ENCODE measurements at regions not wholly inside any gene's neighbourhood (a gene's known extent, or its start where the extent isn't known, plus 50 kb on each side); places are given as distances from the start of the nearest gene placed in this dataset.
"Not testable (repeated sequence)": the region's sequence is repeated elsewhere in the genome, so short reads cannot be mapped to it uniquely, and the experiment has no call there.

GRCh38 chr6:4274382-4275082 is 139.2 kb upstream of the ECI2 start:
- intact Hi-C loops (cut with micrococcal nuclease), result no loop called here
- ATAC-seq (no peak), DNase-seq (no peak)

- intact Hi-C loops (cut with micrococcal nuclease), result no loop called here
- ATAC-seq (no peak), DNase-seq (no peak)
Measured at GRCh38 chr6:4272996-4273395, 137.6 kb upstream of the ECI2 start.

- no peak for DNase-seq
- no peak for ATAC-seq
- intact Hi-C loops (cut with micrococcal nuclease), result no loop called here
Measured at GRCh38 chr6:4271761-4272470, 136.5 kb upstream of the ECI2 start.

- intact Hi-C loops (cut with micrococcal nuclease), result no loop called here
- ATAC-seq (peak; percentile 34), DNase-seq (no peak)
Measured at GRCh38 chr6:4270776-4271175, 135.4 kb upstream of the ECI2 start.

GRCh38 chr6:4270001-4270400 is 134.6 kb upstream of the ECI2 start:
- no peak for DNase-seq
- intact Hi-C loops (cut with micrococcal nuclease), result no loop called here
- no peak for ATAC-seq

- ATAC-seq (no peak), DNase-seq (no peak)
- intact Hi-C loops (cut with micrococcal nuclease), result no loop called here
Measured at GRCh38 chr6:4268171-4268570, 132.8 kb upstream of the ECI2 start.

GRCh38 chr6:4265740-4266139 is 130.4 kb upstream of the ECI2 start:
- DNase-seq (no peak), ATAC-seq (no peak)

GRCh38 chr6:4264601-4265000 is 129.2 kb upstream of the ECI2 start:
- intact Hi-C loops (cut with micrococcal nuclease), result no loop called here
- ATAC-seq, result no peak
- DNase-seq, result no peak

More at GRCh38 chr6:4265740-4266139, 130.4 kb upstream of the ECI2 start:
- intact Hi-C loops (cut with micrococcal nuclease), result no loop called here

- ATAC-seq, result no peak
- intact Hi-C loops (cut with micrococcal nuclease), result no loop called here
Measured at GRCh38 chr6:4264081-4264480, 128.7 kb upstream of the ECI2 start.

GRCh38 chr6:4262526-4262925 is 127.2 kb upstream of the ECI2 start:
- intact Hi-C loops (cut with micrococcal nuclease), result no loop called here
- no peak for ATAC-seq
- DNase-seq, result no peak

More at GRCh38 chr6:4264081-4264480, 128.7 kb upstream of the ECI2 start:
- DNase-seq, result no peak

GRCh38 chr6:4259391-4259790 is 124.0 kb upstream of the ECI2 start:
- no peak for ATAC-seq
- no peak for DNase-seq
- intact Hi-C loops (cut with micrococcal nuclease), result no loop called here

- DNase-seq, result no peak
- intact Hi-C loops (cut with micrococcal nuclease), result no loop called here
- ATAC-seq, result no peak
Measured at GRCh38 chr6:4258733-4259132, 123.4 kb upstream of the ECI2 start.

- ATAC-seq (no peak), DNase-seq (no peak)
- intact Hi-C loops (cut with micrococcal nuclease), result no loop called here
Measured at GRCh38 chr6:4256969-4257368, 121.6 kb upstream of the ECI2 start.

- DNase-seq (no peak), ATAC-seq (peak; percentile 78)
- intact Hi-C loops (cut with micrococcal nuclease), result no loop called here
Measured at GRCh38 chr6:4253604-4254231, 118.3 kb upstream of the ECI2 start.

GRCh38 chr6:4252445-4252844 is 117.1 kb upstream of the ECI2 start:
- not testable (repeated sequence) for DNase-seq, ATAC-seq

GRCh38 chr6:4250645-4251044 is 115.3 kb upstream of the ECI2 start:
- DNase-seq (no peak), ATAC-seq (no peak)
- intact Hi-C loops (cut with micrococcal nuclease), result no loop called here

More at GRCh38 chr6:4252445-4252844, 117.1 kb upstream of the ECI2 start:
- intact Hi-C loops (cut with micrococcal nuclease), result not testable (repeated sequence)

GRCh38 chr6:4243832-4244231 is 108.5 kb upstream of the ECI2 start:
- DNase-seq; ATAC-seq; intact Hi-C loops (cut with micrococcal nuclease): not testable (repeated sequence)

- intact Hi-C loops (cut with micrococcal nuclease), result no loop called here
- no peak for DNase-seq
Measured at GRCh38 chr6:4243237-4243636, 107.9 kb upstream of the ECI2 start.

GRCh38 chr6:4242601-4243000 is 107.2 kb upstream of the ECI2 start:
- DNase-seq (no peak), ATAC-seq (no peak)
- intact Hi-C loops (cut with micrococcal nuclease), result no loop called here

More at GRCh38 chr6:4243237-4243636, 107.9 kb upstream of the ECI2 start:
- ATAC-seq, result no peak

- DNase-seq (no peak), ATAC-seq (no peak)
- intact Hi-C loops (cut with micrococcal nuclease), result no loop called here
Measured at GRCh38 chr6:4240148-4240547, 104.8 kb upstream of the ECI2 start.

All from left ventricle myocardium superior (tissue), 1 donor.